ENCODE measurements at regions not wholly inside any gene's neighbourhood (a gene's known extent, or its start where the extent isn't known, plus 50 kb on each side); places are given as distances from the start of the nearest gene placed in this dataset.

DNA sequence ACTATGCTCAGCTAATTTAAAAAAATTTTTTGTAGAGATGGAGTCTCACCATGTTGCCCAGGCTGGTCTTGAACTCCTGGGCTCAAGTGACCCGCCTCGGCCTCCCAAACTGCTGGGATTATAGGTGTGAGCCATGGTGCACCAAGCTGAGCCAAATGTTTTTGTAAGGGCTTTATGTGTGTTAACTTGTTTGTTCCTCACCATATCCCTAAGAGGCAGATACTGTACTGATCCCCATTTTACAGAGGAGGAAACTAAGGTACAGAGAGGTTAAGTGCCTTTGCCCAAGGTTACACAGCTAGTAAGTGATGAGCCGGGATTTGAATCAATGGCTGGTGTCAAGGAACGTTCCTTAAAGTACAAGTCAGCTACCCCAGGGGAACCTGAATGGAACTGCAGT lies 85.3 kb upstream of the KLF7 start:
- Histone ChIP-seq H3K9me1 (ENCODE audit: insufficient read depth, low read length) (peaks cover 38% of the 10 kb centered on the region), H3K79me1 (ENCODE audit: low read depth in 1 of 2, low read length in 2 of 2) (peaks cover 13 to 52% of the 10 kb centered on the region in 2 experiments; a peak in 3 of 4 replicates), H3K9ac (ENCODE audit: low read depth, low read length) (no peak overlapping the region), H3K27me3 (ENCODE audit: control insufficient read depth, insufficient read depth, low read length) (no peaks in the 10 kb centered on the region), H2BK20ac (ENCODE audit: low read depth, low read length) (peak overlapping the region; percentile 99), H3K18ac (ENCODE audit: low read depth, low read length) (peak overlapping the region; percentile 62), H3K9me3 (ENCODE audit: control insufficient read depth, insufficient read depth, low read length) (no peaks in the 10 kb centered on the region), H2BK15ac (ENCODE audit: low read depth, low read length) (peak overlapping the region; percentile 96), H4K20me1 (ENCODE audit: insufficient read depth, low read length) (no peaks in the 10 kb centered on the region), H2AK9ac (replicated peaks; ENCODE audit: low read depth, low read length, poor library complexity) (peak overlapping the region; percentile 17), H4K8ac (ENCODE audit: low read depth in 2 of 2, low read length in 2 of 2) (peak overlapping the region; percentile 79 to 90), H3K23ac (ENCODE audit: low read depth, low read length) (peak overlapping the region; percentile 82; the same call in 1 of the 2 replicates), H2BK5ac (ENCODE audit: low read depth, low read length, poor library complexity, severe bottlenecking) (peak overlapping the region; percentile 99), H3K14ac (replicated peaks; ENCODE audit: low read depth, low read length) (peak overlapping the region; percentile 95), H2BK120ac (ENCODE audit: low read depth, low read length) (peak overlapping the region; percentile 97), H4K91ac (ENCODE audit: insufficient read depth, low read depth, low read length) (peak overlapping the region; percentile 96), H4K5ac (ENCODE audit: low read depth, low read length) (peak overlapping the region; percentile 47), H2AK5ac (ENCODE audit: low read depth, low read length) (peak overlapping the region; percentile 96), H3K4me3 (ENCODE audit: insufficient read depth, low read depth, low read length) (no peak overlapping the region), H3K36me3 (ENCODE audit: control insufficient read depth, insufficient read depth, low read length) (no peaks in the 10 kb centered on the region; the same call in 1 of the 2 replicates), H3K56ac (ENCODE audit: extremely low read depth, insufficient read depth, low read length) (no peak overlapping the region; the same call in 1 of the 2 replicates), H3K4me2 (ENCODE audit: low read depth, low read length) (no peak overlapping the region), H3K4ac (ENCODE audit: low read depth, low read length) (peak overlapping the region; percentile 98), H2AFZ (replicated peaks; ENCODE audit: low read length, poor library complexity) (peak overlapping the region; percentile 81), H3K4me1 (ENCODE audit: control insufficient read depth, insufficient read depth, low read length) (peaks cover 37% of the 10 kb centered on the region), H3K27ac (ENCODE audit: insufficient read depth, low read length) (peak overlapping the region; percentile 81)
- intact Hi-C loops (cut with micrococcal nuclease) (loop anchor here (10.0 kb wide), 1 partner anchor 364 kb away; no protein-coding TSS in a partner anchor), dilution Hi-C loops (cut with HindIII; ENCODE audit: low sequenced_read_pairs, unreplicated experiment) (no loop called here), in situ Hi-C loops (cut with MboI; ENCODE audit: low sequenced_read_pairs) (no loop called here)
- DNase-seq (no peak), ATAC-seq (ENCODE audit: low read depth) (no peak)
- CTCF ChIA-PET = no interaction called here
- TF ChIP-seq CHD1 (IDR thresholded peaks at IDR 0.05; ENCODE audit: low read depth, low read length) = no peak
- TF ChIP-seq NFE2L2 (IDR thresholded peaks at IDR 0.05; ENCODE audit: low read depth, low read length) = no peak
- no peak for TF ChIP-seq BHLHE40 (IDR thresholded peaks at IDR 0.05; ENCODE audit: low read depth, low read length)
- TF ChIP-seq RCOR1 (IDR thresholded peaks at IDR 0.05; ENCODE audit: insufficient replicate concordance, low read length) = no peak
- TF ChIP-seq MAFK (IDR thresholded peaks at IDR 0.05; ENCODE audit: low read depth, low read length) = no peak
- no peak for TF ChIP-seq POLR2A (IDR thresholded peaks at IDR 0.05; ENCODE audit: low read depth, low read length)
- TF ChIP-seq MAZ (IDR thresholded peaks at IDR 0.05; ENCODE audit: borderline replicate concordance, low read depth, low read length) = no peak
- TF ChIP-seq RAD21 (IDR thresholded peaks at IDR 0.05; ENCODE audit: low read length) = no peak
- no CpG with 5 or more reads among the region's 4 CpGs for WGBS, 2 experiments (ENCODE audit: extremely low coverage in 2 of 2, insufficient read length in 1 of 2)
- POLR2A ChIA-PET (ENCODE audit: unreplicated experiment) = interaction anchor here (8.5 kb wide), 1 partner anchor 85 kb away, joined by 153 read pairs; the partner anchor contains the start of gene KLF7
- no TSS peak for BruUV-seq (replicated peaks)

Measured in IMR-90 (cell line).